Mesenchymal stem cell (in vitro differentiated cells and primary cell): ENCODE measurements at regions not wholly inside any gene's neighbourhood (a gene's known extent, or its start where the extent isn't known, plus 50 kb on each side); places are given as distances from the start of the nearest gene placed in this dataset.

Experiments
- DNase-seq: peaks from one replicate; pipeline ENCODE4 v3.0.0-alpha.2; 2013
- H2AFZ ChIP-seq: one replicate; pipeline ENCODE4 v1.6.1; 2013; ENCODE audit warnings: low read depth, mild to moderate bottlenecking, control low read depth, inconsistent platforms, low read length, moderate library complexity
- H2AK5ac ChIP-seq: 2 replicates; pipeline ENCODE4 v1.6.1; 2013; ENCODE audit warnings: low read length, moderate library complexity, mild to moderate bottlenecking, inconsistent platforms; ENCODE audit not compliant: severe bottlenecking
- H2BK120ac ChIP-seq: one replicate; pipeline ENCODE4 v1.6.1; 2013; ENCODE audit warnings: low read depth, mild to moderate bottlenecking, inconsistent platforms, low read length, moderate library complexity
- H2BK12ac ChIP-seq, 2 experiments: one replicate each; pipeline ENCODE4 v1.6.1; 2013; ENCODE audit warnings: inconsistent platforms in 2 of 2, low read length in 2 of 2, mild to moderate bottlenecking in 2 of 2, moderate library complexity in 2 of 2, control low read depth in 1 of 2
- H2BK15ac ChIP-seq: one replicate; pipeline ENCODE4 v1.6.1; 2013; ENCODE audit warnings: mild to moderate bottlenecking, low read depth, inconsistent platforms; ENCODE audit not compliant: poor library complexity, severe bottlenecking
- H2BK5ac ChIP-seq: 2 replicates; pipeline ENCODE4 v1.6.1; 2013; ENCODE audit warnings: low read depth, mild to moderate bottlenecking, low read length, control low read depth, inconsistent platforms; ENCODE audit not compliant: poor library complexity, severe bottlenecking
- H3K14ac ChIP-seq, 2 experiments: one replicate each; pipeline ENCODE4 v1.6.1; 2013; ENCODE audit warnings: inconsistent platforms in 2 of 2, low read length in 2 of 2, control low read depth in 1 of 2, mild to moderate bottlenecking in 1 of 2, moderate library complexity in 1 of 2
- H3K18ac ChIP-seq, 2 experiments: one replicate each; pipeline ENCODE4 v1.6.1; 2013; ENCODE audit warnings: inconsistent platforms in 2 of 2, low read length in 2 of 2, control low read depth in 1 of 2, low read depth in 1 of 2, mild to moderate bottlenecking in 1 of 2
- H3K23ac ChIP-seq, 2 experiments: one replicate each; pipeline ENCODE4 v1.6.1; 2013; ENCODE audit warnings: inconsistent platforms in 2 of 2, low read length in 2 of 2, mild to moderate bottlenecking in 2 of 2, moderate library complexity in 2 of 2, control low read depth in 1 of 2
- H3K27ac ChIP-seq: 2 replicates; pipeline ENCODE4 v1.5.1; 2013; ENCODE audit warnings: mild to moderate bottlenecking, moderate library complexity, low read length, control low read depth, inconsistent platforms; ENCODE audit not compliant: poor library complexity, severe bottlenecking
- H3K27me3 ChIP-seq, 2 experiments: 2 replicates each; pipeline versions ENCODE4 v1.6.1 to v1.7.0; 2013; ENCODE audit warnings: low read length in 2 of 2, mild to moderate bottlenecking in 2 of 2, moderate library complexity in 2 of 2, control low read depth in 1 of 2, inconsistent platforms in 1 of 2; ENCODE audit not compliant: control insufficient read depth in 1 of 2, insufficient read depth in 1 of 2
- H3K36me3 ChIP-seq, 2 experiments: 2 replicates each; pipeline versions ENCODE4 v1.6.1 to v1.7.0; 2013; ENCODE audit warnings: low read length in 2 of 2, control low read depth in 1 of 2, inconsistent platforms in 1 of 2, low read depth in 1 of 2, mild to moderate bottlenecking in 1 of 2; ENCODE audit not compliant: insufficient read depth in 2 of 2, control insufficient read depth in 1 of 2
- H3K4ac ChIP-seq, 2 experiments: one replicate each; pipeline ENCODE4 v1.6.1; 2013; ENCODE audit warnings: inconsistent platforms in 2 of 2, low read length in 2 of 2, mild to moderate bottlenecking in 2 of 2, moderate library complexity in 2 of 2, control low read depth in 1 of 2, low read depth in 1 of 2
- H3K4me1 ChIP-seq: 2 replicates; pipeline ENCODE4 v1.6.1; 2013; ENCODE audit warnings: low read depth, low read length, control low read depth; ENCODE audit not compliant: control insufficient read depth, insufficient read depth
- H3K4me2 ChIP-seq: 2 replicates; pipeline ENCODE4 v1.6.1; 2013; ENCODE audit warnings: low read length, mild to moderate bottlenecking, inconsistent platforms; ENCODE audit not compliant: poor library complexity, severe bottlenecking
- H3K4me3 ChIP-seq, 2 experiments: 2 replicates each; pipeline versions ENCODE4 v1.5.1 to v1.7.0; 2013; ENCODE audit warnings: low read length in 2 of 2, mild to moderate bottlenecking in 2 of 2, control low read depth in 1 of 2, low read depth in 1 of 2; ENCODE audit not compliant: insufficient read depth in 1 of 2
- H3K79me1 ChIP-seq: replicated peaks from 2 replicates; pipeline ENCODE4 v1.6.1; 2013; ENCODE audit warnings: mild to moderate bottlenecking, control low read depth, low read length, inconsistent platforms; ENCODE audit not compliant: poor library complexity, severe bottlenecking
- H3K9ac ChIP-seq: 2 replicates; pipeline ENCODE4 v1.7.0; 2013; ENCODE audit warnings: mild to moderate bottlenecking, low read length, moderate library complexity
- H3K9me3 ChIP-seq: 2 replicates; pipeline ENCODE4 v1.7.0; 2013; ENCODE audit warnings: mild to moderate bottlenecking, low read length; ENCODE audit not compliant: control insufficient read depth
- H4K8ac ChIP-seq: one replicate; pipeline ENCODE4 v1.6.1; 2013; ENCODE audit warnings: inconsistent platforms, mild to moderate bottlenecking, low read length, moderate library complexity
- H4K91ac ChIP-seq: one replicate; pipeline ENCODE4 v1.6.1; 2013; ENCODE audit warnings: mild to moderate bottlenecking, low read length, inconsistent platforms
- WGBS: methylation state at CpG from one replicate; pipeline ENCODE4 v1.1.7; 2013; ENCODE audit warnings: mixed read lengths; 5-methylcytosine and 5-hydroxymethylcytosine counted together

DNA sequence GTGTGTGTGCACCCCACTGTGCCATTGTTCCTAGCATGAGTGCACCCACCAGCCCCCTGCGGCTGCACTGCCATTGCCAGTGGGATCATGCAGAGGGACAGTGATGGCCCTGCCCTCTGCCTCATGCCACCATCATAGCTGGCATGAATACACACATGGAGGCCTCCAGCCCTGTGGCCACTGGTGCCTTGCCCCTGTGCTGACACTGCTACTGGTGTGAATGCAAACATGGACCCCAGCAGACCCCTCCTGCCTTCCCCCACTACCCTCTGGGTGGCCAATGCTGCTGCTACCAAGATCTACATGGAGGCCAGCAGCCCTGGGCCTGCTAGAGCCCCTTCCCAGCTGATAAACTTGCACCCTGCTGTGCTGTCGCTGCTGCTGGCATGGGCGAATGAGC is 995.5 kb upstream of the GOT2 start:
- Histone ChIP-seq H3K14ac (no peak overlapping the region), H3K27me3 (no peaks in the 10 kb centered on the region), H3K23ac (peak overlapping the region in 1 of 2 experiments; percentile 3), H2BK5ac (no peak overlapping the region), H3K4me2 (no peak overlapping the region), H2AFZ (no peak overlapping the region), H3K9me3 (peaks cover 15% of the 10 kb centered on the region), H3K36me3 (no peaks in the 10 kb centered on the region), H3K79me1 (no peaks in the 10 kb centered on the region), H2BK15ac (no peak overlapping the region), H2AK5ac (no peak overlapping the region), H3K4ac (no peak overlapping the region), H4K91ac (peak overlapping the region; percentile 56), H2BK120ac (no peak overlapping the region), H3K4me1 (no peaks in the 10 kb centered on the region), H3K27ac (no peak overlapping the region), H3K9ac (no peak overlapping the region), H2BK12ac (no peak overlapping the region), H3K18ac (no peak overlapping the region), H3K4me3 (no peak overlapping the region), H4K8ac (no peak overlapping the region)
- WGBS = 97% methylated on average over 3 of the region's 3 CpGs
- DNase-seq = no peak

DNA sequence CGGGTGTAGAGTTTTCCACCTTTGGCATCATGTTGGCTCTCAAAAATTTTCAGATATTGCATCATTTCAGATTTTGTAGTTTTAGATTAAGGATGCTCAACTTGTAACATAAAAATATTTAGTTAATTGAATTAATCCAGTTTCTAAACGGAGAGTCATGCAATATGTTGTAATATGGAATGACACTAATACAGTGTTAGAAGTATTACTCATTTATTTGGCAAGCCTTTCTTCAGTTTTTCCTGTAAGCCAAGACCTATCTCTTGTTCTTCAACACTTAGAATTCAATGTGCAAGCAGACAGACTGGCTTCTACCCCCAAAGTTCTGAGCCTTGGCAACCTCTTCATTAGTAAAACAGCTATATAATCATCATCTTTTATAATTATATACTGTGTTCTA is 985.0 kb upstream of the GOT2 start:
- Histone ChIP-seq H2BK15ac (no peak overlapping the region), H3K18ac (no peak overlapping the region), H4K8ac (no peak overlapping the region), H3K27me3 (no peaks in the 10 kb centered on the region), H3K36me3 (no peaks in the 10 kb centered on the region), H3K4ac (no peak overlapping the region), H2AK5ac (no peak overlapping the region), H3K79me1 (no peaks in the 10 kb centered on the region), H3K9ac (no peak overlapping the region), H4K91ac (no peak overlapping the region), H3K9me3 (no peaks in the 10 kb centered on the region), H2BK12ac (no peak overlapping the region), H2AFZ (no peak overlapping the region), H2BK120ac (no peak overlapping the region), H3K4me3 (no peak overlapping the region), H3K4me1 (no peaks in the 10 kb centered on the region), H3K27ac (no peak overlapping the region), H3K14ac (no peak overlapping the region), H3K4me2 (no peak overlapping the region), H2BK5ac (no peak overlapping the region), H3K23ac (no peak overlapping the region)
- DNase-seq = no peak
- WGBS = no CpG with 5 or more reads among the region's 2 CpGs

DNA sequence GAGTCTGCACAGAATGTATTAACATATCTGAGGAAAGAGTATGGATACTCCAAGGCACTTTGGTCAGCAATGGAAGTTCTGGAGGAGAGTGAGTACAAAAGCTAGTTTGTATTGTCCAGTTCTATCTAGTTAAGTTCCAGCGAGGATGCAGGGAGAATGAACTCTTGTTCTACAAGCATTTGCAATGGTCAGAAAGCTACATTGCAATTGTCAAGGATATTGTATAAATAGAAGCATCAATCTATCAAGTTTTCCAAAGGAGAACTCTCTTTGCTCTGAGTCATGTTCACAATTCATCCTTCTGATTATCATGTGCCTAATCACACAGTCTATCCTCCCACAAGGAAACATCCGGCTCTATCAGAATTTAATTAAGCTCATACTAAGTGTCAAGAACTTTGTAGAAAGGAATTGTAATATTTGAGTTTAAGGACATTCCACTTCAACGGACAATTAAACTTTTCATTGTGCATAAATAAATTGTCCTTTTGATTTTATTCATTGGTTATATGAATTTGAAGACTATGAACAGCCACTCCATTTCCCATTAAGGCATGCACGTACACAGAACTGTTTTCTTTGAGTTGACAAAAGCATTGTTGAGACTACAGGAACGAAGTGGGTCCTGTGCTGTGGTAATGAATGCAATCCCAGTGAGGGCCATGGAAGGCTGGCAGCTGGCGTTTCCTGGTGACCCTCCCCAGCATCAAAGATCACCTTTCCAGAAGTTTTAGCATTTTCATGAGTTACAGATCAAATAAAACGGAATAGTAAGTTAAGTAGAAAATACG is 973.5 kb upstream of the GOT2 start:
- no peak overlapping the region for H2BK5ac ChIP-seq

DNA sequence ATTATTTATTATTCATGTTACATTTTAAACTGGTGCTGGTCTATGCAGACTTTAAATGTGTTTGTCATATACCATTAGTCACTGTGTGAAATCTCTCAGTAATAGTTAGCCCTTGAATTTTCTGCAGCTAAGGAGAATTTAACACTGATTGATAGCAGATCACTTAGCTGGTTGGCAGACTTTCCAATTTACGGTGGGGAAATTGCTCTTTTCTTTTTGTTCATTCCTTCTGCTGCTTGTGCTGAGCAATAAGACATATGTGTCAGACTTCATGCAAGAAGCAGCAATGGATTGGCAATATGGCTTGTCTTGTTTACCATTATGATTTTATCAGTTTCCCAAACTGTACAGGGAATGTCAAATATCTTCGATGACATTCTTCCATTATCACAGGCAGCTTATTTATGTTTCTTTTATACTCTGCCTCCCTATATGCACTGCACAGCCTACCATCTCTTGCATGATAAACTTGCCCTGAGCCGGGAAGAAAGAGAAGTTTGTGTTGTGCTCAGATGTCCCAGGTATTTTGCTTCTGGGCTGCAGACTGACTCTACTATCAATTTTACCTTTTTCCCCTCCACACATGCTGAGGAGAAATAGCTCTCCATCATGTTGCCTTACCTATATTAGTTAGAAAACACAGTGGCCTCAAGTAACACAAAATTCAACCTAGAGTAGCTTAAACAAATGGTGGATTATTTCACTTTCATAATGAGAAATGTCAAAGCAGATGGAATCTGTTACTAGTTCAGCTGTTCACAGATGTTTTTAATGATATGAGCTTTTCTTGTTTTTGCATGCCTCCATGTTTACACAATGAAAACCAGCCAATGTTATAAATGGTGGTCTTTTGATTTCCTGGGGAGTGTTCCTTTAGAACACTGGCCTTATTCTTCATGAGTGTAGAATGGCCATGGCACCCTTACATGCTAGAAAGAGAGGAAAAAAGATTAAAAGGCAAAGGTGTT is 968.1 kb upstream of the GOT2 start:
- H4K91ac ChIP-seq = no peak overlapping the region
- H2BK120ac ChIP-seq = no peak overlapping the region
- no peak overlapping the region for H3K4ac ChIP-seq
- H3K18ac ChIP-seq = no peak overlapping the region
- H3K4me1 ChIP-seq = no peaks in the 10 kb centered on the region
- no peaks in the 10 kb centered on the region for H3K79me1 ChIP-seq
- no peaks in the 10 kb centered on the region for H3K27me3 ChIP-seq
- H3K4me2 ChIP-seq = no peak overlapping the region
- no peak overlapping the region for H3K23ac ChIP-seq
- H2AK5ac ChIP-seq = no peak overlapping the region
- no peak overlapping the region for H3K27ac ChIP-seq
- no peaks in the 10 kb centered on the region for H3K36me3 ChIP-seq
- no peak overlapping the region for H4K8ac ChIP-seq
- H2BK12ac ChIP-seq = no peak overlapping the region
- WGBS = 72% methylated on average over 3 of the region's 3 CpGs
- no peak overlapping the region for H3K14ac ChIP-seq
- H2AFZ ChIP-seq = no peak overlapping the region
- H2BK5ac ChIP-seq = no peak overlapping the region
- no peak for DNase-seq
- H3K9me3 ChIP-seq = no peaks in the 10 kb centered on the region
- H2BK15ac ChIP-seq = no peak overlapping the region
- no peak overlapping the region for H3K4me3 ChIP-seq
- no peak overlapping the region for H3K9ac ChIP-seq

More for the DNA sequence above, 973.5 kb upstream of the GOT2 start:
- DNase-seq = no peak
- Histone ChIP-seq H4K91ac (no peak overlapping the region), H3K4me1 (no peaks in the 10 kb centered on the region), H3K4me3 (no peak overlapping the region), H3K9me3 (no peaks in the 10 kb centered on the region), H3K4ac (no peak overlapping the region), H3K9ac (no peak overlapping the region), H2AK5ac (no peak overlapping the region), H2BK12ac (no peak overlapping the region), H3K27me3 (no peaks in the 10 kb centered on the region), H2BK15ac (no peak overlapping the region), H3K79me1 (no peaks in the 10 kb centered on the region), H3K27ac (no peak overlapping the region), H3K36me3 (no peaks in the 10 kb centered on the region), H2BK120ac (no peak overlapping the region), H2AFZ (no peak overlapping the region), H4K8ac (no peak overlapping the region), H3K18ac (no peak overlapping the region), H3K14ac (no peak overlapping the region), H3K23ac (no peak overlapping the region), H3K4me2 (no peak overlapping the region)
- WGBS = 94% methylated on average over 3 of the region's 8 CpGs
